ENCODE measurements at regions not wholly inside any gene's neighbourhood (a gene's known extent, or its start where the extent isn't known, plus 50 kb on each side); places are given as distances from the start of the nearest gene placed in this dataset.

DNA sequence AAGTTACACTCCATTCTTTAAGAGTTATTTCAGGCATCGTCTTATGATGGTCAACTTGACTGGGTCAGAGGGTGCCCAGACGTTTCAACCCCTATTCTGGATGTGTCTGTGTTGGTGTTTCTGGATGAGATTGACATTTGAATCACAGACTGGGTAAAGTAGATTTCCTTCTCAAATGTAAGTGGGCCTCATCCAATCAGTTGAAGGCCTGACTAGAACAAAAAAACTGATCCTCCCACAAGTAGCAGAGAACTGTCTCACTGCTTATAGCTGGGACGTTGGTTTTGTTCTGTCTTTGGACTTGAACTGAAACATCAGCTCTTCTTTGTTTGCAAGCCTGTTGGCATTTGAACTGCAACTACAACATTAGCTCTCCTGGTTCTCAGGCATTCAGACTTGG lies 76.3 kb upstream of the LYZL1 start:
- TF ChIP-seq CTCF (IDR thresholded peaks at IDR 0.05): no peak
- no peak for TF ChIP-seq POLR2A (IDR thresholded peaks at IDR 0.05)
